T1000 (cell line): ENCODE measurements at regions not wholly inside any gene's neighbourhood (a gene's known extent, or its start where the extent isn't known, plus 50 kb on each side); places are given as distances from the start of the nearest gene placed in this dataset.

ENCODE experiments used
- DNase-seq: peaks from one replicate; lab custom pipeline; 2025; ENCODE audit warnings: mixed read lengths; lab: John Stamatoyannopoulos, UW

DNA sequence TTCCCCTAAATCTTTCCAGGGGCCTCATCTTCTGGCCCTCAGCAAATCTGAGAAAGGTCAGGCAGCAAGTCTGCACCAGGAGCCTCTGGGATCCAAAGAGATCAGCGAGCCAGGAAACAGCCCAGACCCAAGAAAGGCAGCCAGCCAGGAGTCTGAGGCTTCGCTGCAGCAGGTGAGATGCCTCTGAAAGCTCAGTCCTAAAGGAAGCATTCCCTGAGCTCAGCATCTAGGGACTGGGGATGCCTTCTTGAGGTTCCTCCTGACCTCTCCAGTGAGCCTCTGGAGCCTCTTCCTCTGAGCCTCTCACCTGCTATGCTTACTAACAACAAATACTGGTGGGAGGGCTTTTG is 118.8 kb upstream of the MAFB start:
- DNase-seq = no peak

DNA sequence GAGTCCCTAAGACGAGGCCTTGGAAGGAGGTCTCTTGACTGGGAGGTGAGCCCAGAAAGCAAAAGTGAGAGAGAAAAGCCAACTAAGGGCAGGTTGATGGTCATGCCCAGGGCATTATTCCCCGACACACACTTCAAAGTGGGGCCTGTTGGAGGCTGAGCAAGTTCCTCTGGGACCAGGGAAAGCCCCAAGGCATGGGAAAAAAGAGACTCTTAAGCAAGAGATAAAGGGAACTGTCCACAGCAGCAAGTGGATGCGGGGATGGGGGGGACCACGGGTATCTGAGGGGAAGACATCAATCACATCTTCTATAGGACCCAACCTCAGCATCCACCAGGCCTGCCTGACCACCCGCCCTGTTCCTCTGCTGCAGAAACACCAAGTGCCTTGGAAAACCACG is 119.9 kb upstream of the MAFB start:
- no peak for DNase-seq

DNA sequence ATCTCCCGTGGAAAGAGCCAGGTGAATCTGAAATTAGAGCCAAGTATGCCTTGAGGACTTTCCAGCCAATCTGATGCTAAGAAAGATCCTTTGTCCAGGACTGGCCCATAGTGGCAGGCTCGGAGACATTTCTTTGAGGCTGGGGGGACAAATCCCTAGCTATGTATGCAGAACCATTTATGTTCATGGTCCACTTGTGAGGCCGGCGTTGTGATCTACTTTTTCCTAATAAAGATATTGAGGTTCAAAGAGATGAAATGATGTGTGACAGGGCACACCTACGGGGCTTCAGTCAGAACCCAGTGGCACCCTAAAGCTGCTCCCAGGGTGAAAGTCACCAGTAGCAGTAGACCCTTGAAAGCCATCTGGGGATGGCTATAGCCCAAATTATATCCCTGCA is 120.3 kb upstream of the MAFB start:
- no peak for DNase-seq

DNA sequence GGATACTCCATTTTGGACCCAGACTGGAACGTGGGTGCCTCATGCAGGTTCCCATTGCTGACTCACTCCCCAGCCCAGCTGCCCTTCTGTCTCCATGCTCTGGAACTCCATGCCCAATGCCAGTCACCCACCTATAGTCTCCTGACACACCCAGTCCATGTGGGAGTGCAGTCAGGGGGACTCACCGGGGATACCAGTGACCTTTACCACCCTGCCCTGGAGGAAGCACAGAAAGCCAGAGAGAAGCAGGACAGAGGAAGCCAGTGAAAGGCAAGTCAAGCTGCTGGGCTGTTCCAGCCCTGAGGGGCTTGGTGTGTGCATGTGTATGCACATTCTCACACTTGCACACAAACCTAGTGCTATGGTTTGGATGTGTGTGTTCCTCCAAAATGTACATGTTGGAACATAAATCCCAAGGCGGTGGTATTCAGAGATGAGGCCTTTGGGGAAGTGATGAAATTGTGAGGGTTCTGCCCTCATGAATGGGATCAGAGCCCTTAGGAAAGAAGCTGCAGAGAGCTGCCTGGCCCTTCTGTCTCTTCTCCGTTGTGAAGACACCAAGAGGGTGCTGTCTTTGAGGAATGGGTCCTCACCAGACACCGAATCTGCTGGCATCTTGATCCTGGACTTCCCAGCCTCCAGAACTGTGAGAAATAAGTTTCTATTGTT is 121.4 kb upstream of the MAFB start:
- DNase-seq = no peak

DNA sequence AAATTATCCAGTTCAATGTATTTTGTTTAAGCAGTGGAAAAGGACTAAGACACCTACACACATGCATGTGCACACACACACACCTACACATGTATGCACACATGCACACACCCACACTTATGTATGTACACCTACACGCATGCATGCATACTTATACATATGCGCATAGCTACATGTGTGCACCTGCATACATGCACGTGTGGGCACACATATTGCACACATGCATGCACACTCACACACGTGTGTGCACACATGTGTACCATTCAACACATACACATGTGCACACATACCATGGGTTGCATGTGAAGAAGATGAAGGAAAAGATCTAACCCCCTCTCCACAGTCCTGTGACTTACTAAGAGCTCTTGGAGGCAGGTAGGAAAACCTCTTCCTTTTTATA is 122.0 kb upstream of the MAFB start:
- DNase-seq = no peak

DNA sequence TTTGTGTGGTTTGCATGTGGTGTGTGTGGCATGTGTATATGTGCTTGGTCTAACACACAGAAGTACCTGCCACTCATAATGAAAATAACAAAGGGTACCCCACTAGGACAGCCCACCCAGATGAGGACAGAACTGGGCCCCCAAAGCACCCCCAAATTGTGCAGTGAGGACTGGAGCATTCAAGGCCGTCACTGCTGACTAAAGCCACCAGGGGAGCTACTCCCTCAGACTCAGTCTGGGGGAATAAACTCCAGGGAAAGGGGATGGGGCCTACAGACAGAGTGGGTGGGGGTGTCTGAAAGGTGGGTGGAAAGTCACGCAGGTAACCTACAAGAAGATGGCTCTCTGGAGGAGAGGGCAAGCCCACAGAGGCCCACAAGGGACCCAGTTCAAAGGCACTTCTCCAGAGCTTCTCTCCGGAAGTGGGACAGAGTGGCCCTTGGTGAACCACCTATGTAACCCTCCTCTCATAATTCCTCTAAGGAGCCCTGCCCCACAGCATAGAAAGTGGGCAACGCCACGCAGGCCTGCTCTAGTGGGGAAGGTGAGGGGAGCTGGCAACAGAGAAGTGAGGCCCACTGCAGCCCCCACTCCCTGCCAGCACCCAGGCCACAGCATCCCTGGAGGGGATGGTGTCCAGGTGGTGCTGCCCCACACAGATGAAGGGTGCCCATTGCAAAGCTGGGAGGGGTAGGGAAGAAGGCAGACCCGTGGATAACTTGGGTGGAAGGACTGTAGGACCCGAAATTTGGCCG is 122.8 kb upstream of the MAFB start:
- DNase-seq = no peak

DNA sequence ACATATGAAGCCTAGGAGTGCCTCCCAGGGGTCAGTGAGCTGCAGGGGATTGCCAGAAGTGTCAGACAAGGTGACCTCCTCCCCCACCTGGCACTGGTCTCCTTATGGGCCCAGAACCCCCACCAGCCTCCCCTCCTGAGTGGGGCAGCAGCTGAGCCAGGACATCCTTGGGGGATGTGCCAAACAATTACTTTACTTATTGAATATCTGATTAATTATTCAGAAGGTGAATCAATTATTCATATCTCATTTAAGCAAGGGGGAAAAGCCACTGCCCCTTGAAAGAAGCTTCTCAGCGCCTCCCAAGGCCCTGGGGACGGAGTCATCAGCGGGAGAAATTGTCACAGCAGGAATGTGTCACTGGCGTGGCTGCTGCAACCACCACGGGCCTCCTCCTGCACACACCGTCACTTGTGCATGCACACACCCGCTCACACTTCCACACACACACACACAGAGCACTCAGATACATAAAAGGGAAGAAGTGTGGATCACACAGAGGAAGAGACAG is 123.4 kb upstream of the MAFB start:
- DNase-seq = no peak

DNA sequence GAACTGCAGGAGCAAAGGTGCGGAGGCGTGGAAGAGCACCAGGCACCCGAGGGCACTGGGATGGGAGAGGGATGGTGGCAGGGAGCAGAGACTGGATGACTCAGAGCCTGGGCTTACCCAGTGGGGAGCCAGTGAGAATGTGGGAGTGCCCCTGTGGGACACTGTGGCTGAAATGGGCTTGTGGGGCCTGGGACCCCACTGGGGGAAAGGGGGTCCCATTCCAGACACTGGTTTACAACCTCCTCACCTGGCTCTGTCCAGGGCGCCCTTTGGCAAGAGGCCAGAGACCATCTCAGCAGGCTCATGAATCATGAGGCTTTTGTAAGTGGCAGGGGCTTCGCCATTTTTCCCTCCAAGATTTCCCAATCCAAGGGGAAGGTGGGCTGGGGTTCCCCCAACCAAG is 124.0 kb upstream of the MAFB start:
- no peak for DNase-seq

DNA sequence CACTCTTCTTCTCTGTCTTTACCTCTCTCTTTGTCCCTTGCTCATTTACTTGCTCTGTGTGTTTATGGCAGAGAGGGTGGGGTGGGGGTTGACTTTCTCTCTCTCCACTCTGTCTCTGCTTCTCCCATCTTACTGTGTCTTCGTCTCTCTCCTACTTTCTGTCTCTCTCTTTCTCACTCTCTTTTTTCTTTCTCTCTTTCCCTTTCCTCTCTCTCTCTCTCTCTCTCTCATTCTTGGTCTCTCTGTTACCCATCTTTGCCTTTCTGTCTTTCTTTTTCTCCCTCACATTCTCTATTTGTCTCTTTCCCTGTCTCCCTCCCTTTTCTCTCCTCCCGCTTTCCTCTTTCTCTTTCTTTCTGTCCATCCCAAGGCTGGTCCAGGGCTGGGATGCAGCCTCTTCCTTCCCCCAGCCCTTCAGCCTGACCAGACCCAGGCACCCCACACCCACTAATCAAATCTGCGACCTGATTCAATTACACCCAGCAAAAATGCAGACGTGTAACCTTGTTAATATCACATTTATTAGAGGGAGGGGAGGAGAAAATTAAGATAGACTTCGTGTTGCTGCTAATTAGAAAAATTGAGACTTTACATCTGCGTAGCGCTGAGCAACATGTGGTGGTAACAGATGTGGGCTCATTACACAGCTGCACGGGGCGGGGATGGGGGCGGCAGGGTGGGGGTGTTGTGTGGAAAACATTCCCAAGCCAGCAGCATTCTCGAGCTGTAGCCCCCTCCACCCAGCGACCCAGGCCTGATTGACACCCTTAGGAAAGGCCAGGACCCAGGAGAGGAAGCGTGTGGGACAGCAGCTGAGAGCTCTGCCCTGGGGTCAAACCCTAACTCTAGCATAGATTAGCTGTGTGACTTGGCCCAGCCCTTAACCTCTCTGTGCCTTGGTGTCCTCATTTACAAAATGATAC is 124.9 kb upstream of the MAFB start:
- DNase-seq = no peak

DNA sequence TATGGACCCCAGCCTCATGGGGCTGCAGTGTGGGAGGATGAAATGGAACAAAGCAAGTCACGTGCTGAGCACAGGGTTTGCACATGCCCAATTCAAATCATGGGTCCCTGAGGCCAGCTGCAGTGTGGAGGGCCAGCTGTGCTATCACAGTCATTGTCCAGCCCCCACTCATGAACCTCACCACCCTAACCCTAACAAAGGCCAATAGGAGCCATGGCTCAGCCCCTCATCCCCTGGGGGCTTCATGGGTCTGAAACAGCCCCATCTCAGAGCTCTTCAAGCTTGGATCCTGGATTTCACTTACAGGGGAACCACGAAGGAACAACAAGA is 125.6 kb upstream of the MAFB start:
- DNase-seq = no peak

DNA sequence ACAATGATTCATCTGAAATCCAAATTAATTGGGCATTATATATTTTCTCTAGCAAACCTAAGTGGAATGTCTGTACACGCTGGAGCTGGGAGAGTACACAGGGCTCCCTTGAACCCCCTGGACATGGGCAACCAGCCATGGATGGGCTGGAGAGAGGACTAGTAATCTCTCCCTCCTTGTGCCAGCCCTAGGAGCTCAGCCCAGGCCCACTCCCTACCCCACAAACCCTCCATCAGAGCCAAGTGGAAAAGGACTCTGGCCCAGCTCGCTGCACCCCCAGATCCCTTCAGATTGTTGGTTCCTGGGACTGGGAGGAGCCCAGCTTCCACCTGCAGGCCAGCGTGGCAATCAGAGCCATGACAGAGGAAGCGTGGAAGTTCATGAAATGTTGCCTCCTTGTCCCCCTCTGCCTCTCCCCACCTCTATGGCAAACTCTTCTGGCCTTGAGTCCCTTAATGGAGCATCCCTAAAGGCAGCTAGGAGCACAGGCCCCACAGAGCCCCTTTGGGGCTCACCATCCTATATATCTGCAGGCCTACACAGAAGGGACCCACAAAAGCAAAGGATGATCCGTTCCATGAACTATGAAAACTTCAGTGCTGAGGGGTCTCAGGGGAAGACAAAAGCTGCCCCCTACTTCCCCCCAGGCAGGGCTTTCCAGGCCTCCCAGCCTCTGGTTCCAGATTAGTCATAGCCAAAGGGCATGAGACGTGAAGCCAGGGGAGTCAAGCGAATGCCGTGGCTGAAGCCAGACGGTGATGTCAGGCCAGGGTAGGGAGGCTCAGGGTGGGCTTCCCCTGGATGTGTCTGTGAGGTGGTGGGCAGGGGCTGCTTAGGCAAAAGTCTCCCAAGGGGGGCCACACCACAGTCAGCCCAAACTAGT is 126.4 kb upstream of the MAFB start:
- no peak for DNase-seq

DNA sequence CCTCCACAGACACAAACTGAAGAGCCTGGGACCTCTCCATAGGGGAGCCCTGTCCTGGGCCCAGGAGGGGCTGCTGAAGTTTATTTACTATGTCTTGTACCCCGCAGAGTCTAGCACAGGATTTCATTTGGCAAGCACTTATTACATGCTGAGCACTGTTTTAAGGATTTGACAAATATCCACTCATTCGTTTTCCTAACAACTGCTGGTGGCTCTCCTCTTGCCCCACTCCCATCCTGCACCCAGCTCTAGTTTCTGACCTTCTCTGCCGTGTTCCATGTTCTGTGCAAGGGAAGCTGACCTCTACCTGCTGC is 127.0 kb upstream of the MAFB start:
- DNase-seq = no peak

DNA sequence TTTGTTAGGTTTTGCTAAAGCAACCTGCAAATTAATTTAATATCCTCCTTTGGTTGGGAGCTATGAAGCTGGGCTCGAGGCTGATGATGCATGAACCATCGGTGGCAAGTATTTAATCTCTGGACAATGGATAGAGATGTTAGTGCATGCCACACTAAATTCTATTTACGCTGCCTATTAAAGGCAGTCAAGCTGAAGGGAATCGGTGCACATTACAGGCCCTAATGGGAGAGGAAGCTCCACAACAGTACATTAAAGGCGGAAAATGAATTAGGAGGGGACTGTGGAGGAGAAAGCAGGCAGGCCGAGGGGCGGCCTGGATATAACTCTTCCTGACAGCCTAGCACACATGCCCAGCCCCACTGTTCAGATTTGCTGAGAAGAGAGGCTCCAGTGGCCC is 132.4 kb upstream of the MAFB start:
- no peak for DNase-seq

DNA sequence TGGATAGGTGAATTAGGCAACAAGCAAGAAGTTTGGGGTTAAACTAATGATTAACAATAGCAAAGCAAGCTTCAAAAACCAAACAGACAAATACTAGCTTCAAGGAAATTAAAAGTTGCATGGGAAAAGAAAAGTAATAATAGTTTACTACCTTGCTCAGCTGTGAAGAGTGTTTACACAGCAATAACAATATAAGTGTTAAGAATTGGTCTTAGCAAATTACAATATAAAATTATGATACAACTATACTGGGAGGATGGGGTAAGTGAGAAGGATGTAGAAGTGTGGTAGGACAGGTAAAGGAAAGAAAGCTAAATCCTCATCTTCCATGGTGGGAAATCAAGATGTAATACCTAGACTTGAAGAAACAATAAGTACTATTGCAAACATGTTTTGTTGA is 137.7 kb upstream of the MAFB start:
- no peak for DNase-seq

DNA sequence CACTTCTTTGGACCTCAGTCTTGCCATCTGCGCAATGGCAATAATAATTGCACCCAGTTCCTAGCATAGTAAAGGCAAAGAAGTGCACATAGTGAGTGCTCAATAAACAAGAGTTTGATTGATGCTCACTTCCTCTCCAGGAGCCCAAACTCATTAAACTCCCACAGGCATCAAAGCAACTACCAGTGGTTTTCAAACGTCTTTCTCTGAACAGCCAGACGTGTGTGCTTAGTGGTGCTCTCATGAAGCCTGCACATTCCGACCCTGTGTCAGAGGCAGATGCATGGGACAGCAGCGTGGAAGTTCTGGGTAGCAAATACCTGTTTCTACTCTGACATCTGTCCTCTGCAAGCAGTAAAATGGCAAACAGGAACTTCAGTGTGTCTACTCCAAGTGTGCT is 146.3 kb upstream of the MAFB start:
- no peak for DNase-seq

DNA sequence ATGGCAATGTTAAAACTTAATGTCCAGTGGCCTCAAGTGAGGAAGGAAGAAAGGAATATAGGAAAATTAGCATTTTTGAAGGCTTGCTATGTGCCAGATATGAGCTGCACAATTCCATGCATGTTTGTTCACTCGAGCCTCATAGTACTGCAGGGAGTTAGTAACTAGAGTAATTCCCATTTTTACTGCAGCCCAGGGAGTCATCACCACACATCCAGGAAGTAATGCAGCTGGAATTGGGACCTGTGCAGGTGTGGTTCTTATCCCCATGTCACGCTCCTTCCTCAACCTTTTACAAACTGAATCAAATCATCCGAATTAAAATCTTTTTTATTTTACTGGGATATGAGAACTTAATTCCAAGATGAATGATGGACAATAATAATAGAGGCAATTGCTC is 149.5 kb upstream of the MAFB start:
- DNase-seq = no peak

DNA sequence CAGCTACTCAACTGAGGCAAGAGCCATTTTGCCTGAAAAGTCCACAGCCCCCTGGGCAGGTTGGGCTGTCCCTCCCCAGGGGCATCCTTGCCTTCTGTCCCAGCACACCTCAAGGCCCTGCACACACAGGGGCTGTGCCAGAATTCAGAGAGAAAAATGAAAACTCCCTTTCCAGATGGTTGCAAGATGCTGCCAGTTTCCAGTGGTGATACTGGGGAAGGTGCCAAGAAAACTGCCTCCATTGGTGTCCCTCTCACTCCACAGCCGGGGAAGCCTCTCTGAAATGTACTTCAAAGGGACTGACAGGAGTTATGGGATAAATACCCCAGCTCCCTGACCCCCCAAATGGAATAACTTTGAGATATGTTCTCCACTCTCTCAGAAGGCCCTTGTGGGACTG is 154.2 kb upstream of the MAFB start:
- DNase-seq = no peak

DNA sequence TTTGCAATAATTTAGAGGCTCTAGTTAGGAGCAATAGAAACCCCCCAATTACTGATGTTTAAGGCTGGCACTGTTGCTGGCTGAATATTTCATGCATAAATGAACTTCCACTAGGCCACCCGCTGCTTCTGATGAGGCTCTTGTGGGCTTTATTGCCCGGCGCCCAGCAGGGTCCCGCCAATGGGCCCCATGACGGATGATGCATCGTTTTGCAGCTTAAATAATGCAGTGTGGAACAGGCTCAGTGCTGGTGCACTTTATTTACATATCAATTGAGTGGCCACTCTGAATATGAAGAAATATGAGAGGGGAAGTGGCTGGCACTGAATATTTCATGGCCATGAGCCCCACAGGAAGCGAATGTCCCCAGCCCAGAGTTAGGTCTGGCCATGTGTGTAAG is 155.3 kb upstream of the MAFB start:
- DNase-seq = no peak

DNA sequence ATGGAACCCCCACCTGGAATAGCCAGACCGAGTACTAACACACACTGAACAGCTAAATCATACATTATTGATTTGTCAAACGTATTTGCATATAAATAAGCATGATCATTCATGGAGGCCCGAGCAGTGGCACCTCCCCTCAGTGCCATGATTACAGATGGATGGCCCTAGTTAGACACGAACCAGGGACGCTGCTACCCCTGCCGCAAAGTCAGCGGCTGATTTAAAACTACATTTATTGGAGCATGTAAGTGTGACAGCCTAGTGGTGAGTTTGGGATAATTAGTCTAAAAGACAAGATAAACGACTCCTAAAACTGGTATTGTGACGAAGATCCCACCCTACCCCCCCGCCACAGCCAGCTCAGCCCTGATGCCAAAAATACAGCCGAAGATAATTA is 159.1 kb upstream of the MAFB start:
- DNase-seq = no peak

DNA sequence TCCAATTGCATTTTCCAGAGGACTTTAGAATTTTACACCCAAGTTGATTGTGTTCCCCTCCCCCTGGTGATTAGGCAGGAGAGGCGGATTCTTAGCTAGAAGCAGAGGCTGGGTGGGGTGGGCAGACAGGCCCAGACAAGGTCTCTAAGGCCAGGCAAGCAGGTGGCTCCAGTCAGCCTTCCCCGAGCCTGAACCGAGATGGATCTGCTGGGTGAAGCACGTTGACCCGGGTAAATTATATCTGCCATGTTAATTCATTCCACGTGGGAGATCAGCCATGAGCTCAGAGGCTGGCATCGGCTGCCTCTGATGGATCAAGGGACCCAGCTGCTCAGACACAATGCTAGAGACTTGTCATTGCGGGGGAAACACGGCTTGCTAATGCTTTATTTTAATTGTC is 159.5 kb upstream of the MAFB start:
- DNase-seq = no peak

DNA sequence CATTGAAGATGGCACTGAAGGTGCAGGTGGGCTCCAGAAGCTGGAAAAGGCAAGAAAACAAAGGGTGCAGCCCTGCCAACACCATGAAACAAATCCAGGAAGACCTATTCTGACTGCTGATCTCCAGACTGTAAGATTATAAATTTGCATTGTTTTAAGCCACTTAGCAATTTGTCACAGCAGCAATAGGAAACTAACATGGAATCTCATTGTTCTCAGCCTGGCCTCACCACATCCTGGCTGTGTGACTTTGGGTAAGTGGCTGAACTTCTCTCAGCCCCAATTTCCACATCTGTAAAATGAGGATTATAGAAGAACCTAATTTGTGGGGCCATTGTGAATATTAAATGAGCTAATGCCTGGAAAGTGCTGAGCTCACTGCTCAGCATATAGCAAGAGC is 160.4 kb upstream of the MAFB start:
- no peak for DNase-seq

DNA sequence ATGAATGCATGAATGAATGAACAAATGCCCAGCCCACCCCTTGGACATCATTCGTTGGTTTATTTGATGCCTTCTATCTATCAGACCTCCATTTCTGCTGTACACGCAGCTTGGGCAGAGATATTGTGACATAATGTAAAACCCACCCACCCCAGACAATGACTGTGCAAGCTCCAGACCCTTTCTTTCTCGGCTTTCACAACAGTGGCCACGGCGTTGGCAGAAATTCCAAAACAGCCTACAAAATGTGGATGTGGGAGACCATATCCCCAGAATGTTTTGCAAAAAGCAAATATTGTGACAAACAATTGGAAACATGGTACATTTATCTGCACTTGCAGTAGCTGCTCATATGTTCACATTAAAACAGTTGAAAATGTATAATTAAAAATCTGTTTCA is 162.0 kb upstream of the MAFB start:
- no peak for DNase-seq
